ENCODE measurements at regions not wholly inside any gene's neighbourhood (a gene's known extent, or its start where the extent isn't known, plus 50 kb on each side); places are given as distances from the start of the nearest gene placed in this dataset.
A peak's percentile ranks its signal among the peaks of the same experiment; 100 is the strongest.

- no peak for DNase-seq
Observed at GRCh38 chr4:146998157-146998556, 52.5 kb upstream of the TTC29 start.

GRCh38 chr4:147003956-147004809 lies 58.5 kb upstream of the TTC29 start:
- DNase-seq: no peak

GRCh38 chr4:147006229-147006628 lies 60.6 kb upstream of the TTC29 start:
- DNase-seq: no peak

GRCh38 chr4:147009875-147010274 lies 64.2 kb upstream of the TTC29 start:
- no peak for DNase-seq

GRCh38 chr4:147011411-147011810 lies 65.7 kb upstream of the TTC29 start:
- DNase-seq: no peak

GRCh38 chr4:147012059-147012707 lies 66.5 kb upstream of the TTC29 start:
- no peak for DNase-seq

- DNase-seq: no peak
Observed at GRCh38 chr4:147014946-147015345, 69.3 kb upstream of the TTC29 start.

GRCh38 chr4:147015491-147015890 lies 69.8 kb upstream of the TTC29 start:
- no peak for DNase-seq

- DNase-seq: no peak
Observed at GRCh38 chr4:147017081-147017480, 71.4 kb upstream of the TTC29 start.

- peak; percentile 34 to 57 for DNase-seq
Observed at GRCh38 chr4:147019091-147019490, 73.4 kb upstream of the TTC29 start.

GRCh38 chr4:147020456-147020855 lies 74.8 kb upstream of the TTC29 start:
- DNase-seq: no peak

- no peak for DNase-seq
Observed at GRCh38 chr4:147025042-147025441, 79.4 kb upstream of the TTC29 start.

- DNase-seq: no peak
Observed at GRCh38 chr4:147029296-147029695, 83.6 kb upstream of the TTC29 start.

- DNase-seq: no peak
Observed at GRCh38 chr4:147034372-147034771, 88.7 kb upstream of the TTC29 start.

GRCh38 chr4:147037069-147037468 lies 91.4 kb upstream of the TTC29 start:
- no peak for DNase-seq

- DNase-seq: no peak
Observed at GRCh38 chr4:147039976-147040575, 94.4 kb upstream of the TTC29 start.

GRCh38 chr4:147040874-147041273 lies 95.2 kb upstream of the TTC29 start:
- no peak for DNase-seq

GRCh38 chr4:147041376-147041775 lies 95.7 kb upstream of the TTC29 start:
- no peak for DNase-seq

GRCh38 chr4:147042046-147042445 lies 96.4 kb upstream of the TTC29 start:
- no peak for DNase-seq

GRCh38 chr4:147044241-147044640 lies 98.6 kb upstream of the TTC29 start:
- DNase-seq: no peak

GRCh38 chr4:147049946-147050345 lies 104.3 kb upstream of the TTC29 start:
- DNase-seq: no peak

GRCh38 chr4:147050356-147050765 lies 104.7 kb upstream of the TTC29 start:
- DNase-seq: no peak

- DNase-seq: no peak
Observed at GRCh38 chr4:147052361-147052760, 106.7 kb upstream of the TTC29 start.
